ENCODE measurements at regions not wholly inside any gene's neighbourhood (a gene's known extent, or its start where the extent isn't known, plus 50 kb on each side); places are given as distances from the start of the nearest gene placed in this dataset.

- TF ChIP-seq POLR2AphosphoS5 (IDR thresholded peaks at IDR 0.05; ENCODE audit: low read depth, low read length) (no peak), RNF2 (conservative IDR thresholded peaks at IDR 0.05; ENCODE audit: low read depth) (no peak)
Measured at GRCh38 chr5:143870362-143870761, 58.4 kb downstream of the HMHB1 start.

Data from HepG2 (cell line).